Trophoblast cell (in vitro differentiated cells and primary cell): ENCODE measurements at regions not wholly inside any gene's neighbourhood (a gene's known extent, or its start where the extent isn't known, plus 50 kb on each side); places are given as distances from the start of the nearest gene placed in this dataset.

Source experiments
- DNase-seq, 2 donors: peaks; one replicate each; pipeline ENCODE4 v3.0.0-alpha.2; 2016
- H2AFZ ChIP-seq: 2 replicates; pipeline ENCODE4 v1.6.1; 2013; ENCODE audit warnings: low read length, moderate library complexity, mild to moderate bottlenecking; ENCODE audit not compliant: insufficient read depth, poor library complexity
- H2AK5ac ChIP-seq: 2 replicates; pipeline ENCODE4 v1.6.1; 2013; ENCODE audit warnings: mild to moderate bottlenecking, low read length
- H2BK120ac ChIP-seq: 2 replicates; pipeline ENCODE4 v1.6.1; 2013; ENCODE audit warnings: low read length, mild to moderate bottlenecking, moderate library complexity; ENCODE audit not compliant: insufficient read depth, poor library complexity
- H2BK12ac ChIP-seq: 2 replicates; pipeline ENCODE4 v1.6.1; 2013; ENCODE audit warnings: mild to moderate bottlenecking, low read length, moderate library complexity
- H2BK5ac ChIP-seq: 2 replicates; pipeline ENCODE4 v1.6.1; 2013; ENCODE audit warnings: low read length, low read depth, moderate library complexity, mild to moderate bottlenecking; ENCODE audit not compliant: poor library complexity
- H3K14ac ChIP-seq: 2 replicates; pipeline ENCODE4 v1.6.1; 2013; ENCODE audit warnings: mild to moderate bottlenecking, low read length
- H3K18ac ChIP-seq: 2 replicates; pipeline ENCODE4 v1.6.1; 2013; ENCODE audit warnings: mild to moderate bottlenecking, low read length
- H3K23ac ChIP-seq: 2 replicates; pipeline ENCODE4 v1.6.1; 2013; ENCODE audit warnings: low read length
- H3K27ac ChIP-seq: 2 replicates; pipeline ENCODE4 v1.5.1; 2013; ENCODE audit warnings: low read depth, mild to moderate bottlenecking, inconsistent platforms, low read length, moderate library complexity
- H3K27me3 ChIP-seq: 2 replicates; pipeline ENCODE4 v1.6.1; 2013; ENCODE audit warnings: inconsistent platforms, mild to moderate bottlenecking, low read length, moderate library complexity; ENCODE audit not compliant: insufficient read depth
- H3K36me3 ChIP-seq, 2 experiments: 1 replicate in 1 of 2; 2 replicates in 1 of 2; pipeline ENCODE4 v1.6.1; 2013; ENCODE audit warnings: low read length in 2 of 2, mild to moderate bottlenecking in 2 of 2, moderate library complexity in 1 of 2; ENCODE audit not compliant: insufficient read depth in 2 of 2, control insufficient read depth in 1 of 2
- H3K4ac ChIP-seq: 2 replicates; pipeline ENCODE4 v1.6.1; 2013; ENCODE audit warnings: low read depth, mild to moderate bottlenecking, low read length, moderate library complexity
- H3K4me1 ChIP-seq, 2 experiments: 1 replicate in 1 of 2; 2 replicates in 1 of 2; pipeline ENCODE4 v1.6.1; 2013; ENCODE audit warnings: low read length in 2 of 2, mild to moderate bottlenecking in 2 of 2, moderate library complexity in 1 of 2; ENCODE audit not compliant: insufficient read depth in 2 of 2, control insufficient read depth in 1 of 2
- H3K4me2 ChIP-seq: 2 replicates; pipeline ENCODE4 v1.6.1; 2013; ENCODE audit warnings: inconsistent platforms, mild to moderate bottlenecking, low read length, moderate library complexity
- H3K4me3 ChIP-seq: 2 replicates; pipeline ENCODE4 v1.5.1; 2013; ENCODE audit warnings: mild to moderate bottlenecking, low read depth, low read length, inconsistent platforms
- H3K79me1 ChIP-seq: one replicate; pipeline ENCODE4 v1.6.1; 2013; ENCODE audit warnings: low read length
- H3K79me2 ChIP-seq: 2 replicates; pipeline ENCODE4 v1.6.1; 2013; ENCODE audit warnings: low read length, mild to moderate bottlenecking; ENCODE audit not compliant: control insufficient read depth, insufficient read depth, poor library complexity
- H3K9ac ChIP-seq: 2 replicates; pipeline ENCODE4 v1.6.1; 2013; ENCODE audit warnings: mild to moderate bottlenecking, low read length
- H3K9me3 ChIP-seq: 2 replicates; pipeline ENCODE4 v1.6.1; 2013; ENCODE audit warnings: low read depth, mild to moderate bottlenecking, control low read depth, inconsistent platforms, low read length; ENCODE audit not compliant: insufficient read depth
- H4K12ac ChIP-seq: 2 replicates; pipeline ENCODE4 v1.6.1; 2013; ENCODE audit warnings: low read depth, mild to moderate bottlenecking, low read length, moderate library complexity
- H4K8ac ChIP-seq: 2 replicates; pipeline ENCODE4 v1.6.1; 2013; ENCODE audit warnings: low read depth, mild to moderate bottlenecking, low read length, moderate library complexity
- H4K91ac ChIP-seq: one replicate; pipeline ENCODE4 v1.6.1; 2013; ENCODE audit warnings: low read depth, mild to moderate bottlenecking, low read length, moderate library complexity
- WGBS: extraction: QIAGEN DNeasy Blood & Tissue Kit; methylation state at CpG from one replicate; pipeline ENCODE4 v1.1.7; 2013; ENCODE audit warnings: missing lambda C conversion rate; ENCODE audit not compliant: insufficient read length, insufficient coverage; ENCODE audit errors: extremely low coverage; 5-methylcytosine and 5-hydroxymethylcytosine counted together

DNA sequence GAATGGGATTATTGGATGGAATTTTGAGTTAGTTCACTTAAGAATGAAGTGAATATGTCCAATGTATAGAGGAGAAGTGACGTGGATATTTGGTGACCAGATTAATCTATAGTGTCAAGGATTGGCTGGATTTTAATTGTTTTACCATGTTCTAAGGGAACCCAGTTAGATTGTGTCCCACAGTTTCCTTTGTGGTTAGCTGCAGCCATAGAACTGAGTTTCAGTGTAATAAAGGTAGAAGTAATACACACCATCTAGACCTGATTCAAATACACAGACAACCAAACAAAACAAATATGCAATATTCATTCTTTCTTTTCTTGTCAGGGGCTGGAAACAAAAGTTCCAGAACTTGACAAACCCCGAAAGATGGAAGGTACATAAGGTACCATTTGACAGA is 88.0 kb upstream of the RGS18 start:
- Histone ChIP-seq H2AK5ac (no peak overlapping the region), H3K4me3 (no peak overlapping the region), H3K23ac (no peak overlapping the region), H3K4me2 (no peak overlapping the region), H3K79me2 (no peaks in the 10 kb centered on the region), H2BK120ac (no peak overlapping the region), H4K91ac (no peak overlapping the region), H3K18ac (no peak overlapping the region), H3K9me3 (no peaks in the 10 kb centered on the region), H3K27me3 (no peaks in the 10 kb centered on the region), H3K4me1 (peaks cover 0 to 2% of the 10 kb centered on the region in 2 experiments), H4K12ac (no peak overlapping the region), H2BK12ac (no peak overlapping the region), H3K9ac (no peak overlapping the region), H4K8ac (no peak overlapping the region), H3K79me1 (no peaks in the 10 kb centered on the region), H3K4ac (no peak overlapping the region), H2AFZ (no peak overlapping the region), H3K27ac (no peak overlapping the region), H3K14ac (no peak overlapping the region), H3K36me3 (no peaks in the 10 kb centered on the region), H2BK5ac (no peak overlapping the region)
- no peak for DNase-seq
- WGBS, result no CpG with 5 or more reads among the region's 2 CpGs

DNA sequence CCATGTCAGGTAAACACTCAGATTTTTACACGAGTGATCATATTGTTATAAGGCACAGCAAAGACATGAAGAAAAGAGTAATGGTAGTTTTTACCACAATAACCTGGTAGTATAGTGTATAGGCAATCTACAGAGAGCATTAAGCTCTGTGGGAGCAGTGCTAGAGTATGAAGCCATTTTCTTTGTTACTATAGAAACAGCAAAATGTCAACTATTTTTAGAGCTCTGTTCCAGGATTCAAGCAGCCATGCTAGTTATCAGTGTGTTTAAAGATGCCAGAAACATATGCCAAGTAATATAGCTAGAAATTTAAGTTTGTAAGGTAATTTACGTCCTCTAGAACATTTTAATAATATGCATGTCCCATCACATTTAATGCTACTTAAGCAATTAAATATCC is 77.6 kb upstream of the RGS18 start:
- H3K9ac ChIP-seq, result no peak overlapping the region
- H3K9me3 ChIP-seq, result no peaks in the 10 kb centered on the region
- H3K36me3 ChIP-seq, result no peaks in the 10 kb centered on the region
- H3K79me2 ChIP-seq, result no peaks in the 10 kb centered on the region
- H3K14ac ChIP-seq, result no peak overlapping the region
- H4K91ac ChIP-seq, result no peak overlapping the region
- no peak for DNase-seq
- H3K27me3 ChIP-seq, result no peaks in the 10 kb centered on the region
- H3K18ac ChIP-seq, result no peak overlapping the region
- H3K27ac ChIP-seq, result no peak overlapping the region
- no peaks in the 10 kb centered on the region for H3K4me1 ChIP-seq
- H4K8ac ChIP-seq, result no peak overlapping the region
- no CpG with 5 or more reads among the region's 2 CpGs for WGBS
- no peak overlapping the region for H2BK120ac ChIP-seq
- H3K23ac ChIP-seq, result no peak overlapping the region
- no peak overlapping the region for H2BK12ac ChIP-seq
- H2AFZ ChIP-seq, result no peak overlapping the region
- no peak overlapping the region for H3K4me3 ChIP-seq
- H3K79me1 ChIP-seq, result no peaks in the 10 kb centered on the region
- H4K12ac ChIP-seq, result no peak overlapping the region
- H2AK5ac ChIP-seq, result no peak overlapping the region
- no peak overlapping the region for H2BK5ac ChIP-seq
- H3K4me2 ChIP-seq, result no peak overlapping the region
- H3K4ac ChIP-seq, result no peak overlapping the region

DNA sequence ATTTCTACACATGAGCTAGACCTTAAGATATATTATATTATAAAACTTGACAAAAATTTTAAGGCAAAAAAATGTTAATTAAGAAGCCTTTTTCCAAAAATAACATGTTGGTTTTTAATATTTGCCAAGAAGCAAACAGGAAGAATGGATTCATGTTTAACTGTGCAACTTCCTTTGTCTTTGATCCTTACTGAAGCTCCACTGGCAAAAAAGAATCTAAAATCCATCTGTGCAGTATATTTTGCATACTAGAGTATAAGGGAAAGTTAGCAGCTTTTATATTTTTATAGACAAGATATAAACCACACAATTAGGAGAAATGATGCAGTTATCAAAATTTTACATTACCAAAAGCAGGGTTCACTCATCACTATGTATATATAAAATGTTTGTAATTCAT is 76.9 kb upstream of the RGS18 start:
- no peaks in the 10 kb centered on the region for H3K79me2 ChIP-seq
- no peak overlapping the region for H2BK120ac ChIP-seq
- no peak overlapping the region for H3K14ac ChIP-seq
- H2BK5ac ChIP-seq, result no peak overlapping the region
- no peak overlapping the region for H2AFZ ChIP-seq
- no peak overlapping the region for H4K91ac ChIP-seq
- H2BK12ac ChIP-seq, result no peak overlapping the region
- no peak overlapping the region for H3K4me3 ChIP-seq
- no peak for DNase-seq
- no peak overlapping the region for H3K9ac ChIP-seq
- H3K79me1 ChIP-seq, result no peaks in the 10 kb centered on the region
- H3K4ac ChIP-seq, result no peak overlapping the region
- no peak overlapping the region for H4K8ac ChIP-seq
- no peak overlapping the region for H3K23ac ChIP-seq
- no peak overlapping the region for H3K18ac ChIP-seq
- no peak overlapping the region for H4K12ac ChIP-seq
- H3K9me3 ChIP-seq, result no peaks in the 10 kb centered on the region
- no peaks in the 10 kb centered on the region for H3K4me1 ChIP-seq
- no peaks in the 10 kb centered on the region for H3K27me3 ChIP-seq
- H3K27ac ChIP-seq, result no peak overlapping the region
- no peak overlapping the region for H3K4me2 ChIP-seq
- H2AK5ac ChIP-seq, result no peak overlapping the region
- no peaks in the 10 kb centered on the region for H3K36me3 ChIP-seq

DNA sequence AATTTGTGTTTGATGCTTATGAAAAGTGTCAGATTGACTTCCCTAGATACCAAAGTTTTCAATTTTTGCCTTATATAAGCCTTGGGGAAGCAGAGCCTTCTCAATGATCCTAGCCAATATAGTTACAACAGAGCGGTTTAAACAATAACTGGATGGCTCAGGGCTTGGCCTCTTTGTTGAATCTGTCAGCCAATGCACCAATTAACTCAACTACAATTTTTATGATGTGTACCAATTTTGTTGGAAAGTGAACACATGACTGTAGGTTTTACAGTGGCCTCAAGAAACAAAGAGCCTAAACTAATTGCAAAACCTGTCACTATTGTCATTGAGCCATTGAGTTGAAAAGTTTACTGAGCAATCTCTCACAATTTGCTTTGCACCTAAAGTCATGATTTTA is 71.6 kb upstream of the RGS18 start:
- Histone ChIP-seq H3K4me2 (no peak overlapping the region), H2BK5ac (no peak overlapping the region), H3K4me3 (no peak overlapping the region), H3K79me2 (no peaks in the 10 kb centered on the region), H2AFZ (no peak overlapping the region), H3K4ac (no peak overlapping the region), H3K27ac (no peak overlapping the region), H4K8ac (no peak overlapping the region), H3K14ac (no peak overlapping the region), H2BK12ac (no peak overlapping the region), H3K23ac (no peak overlapping the region), H3K9ac (no peak overlapping the region), H2AK5ac (no peak overlapping the region), H3K18ac (no peak overlapping the region), H4K12ac (no peak overlapping the region), H3K27me3 (no peaks in the 10 kb centered on the region), H3K36me3 (no peaks in the 10 kb centered on the region), H2BK120ac (no peak overlapping the region), H3K9me3 (no peaks in the 10 kb centered on the region), H4K91ac (no peak overlapping the region), H3K4me1 (no peaks in the 10 kb centered on the region), H3K79me1 (no peaks in the 10 kb centered on the region)
- DNase-seq, result no peak
- no CpG with 5 or more reads among the region's 1 CpG for WGBS

DNA sequence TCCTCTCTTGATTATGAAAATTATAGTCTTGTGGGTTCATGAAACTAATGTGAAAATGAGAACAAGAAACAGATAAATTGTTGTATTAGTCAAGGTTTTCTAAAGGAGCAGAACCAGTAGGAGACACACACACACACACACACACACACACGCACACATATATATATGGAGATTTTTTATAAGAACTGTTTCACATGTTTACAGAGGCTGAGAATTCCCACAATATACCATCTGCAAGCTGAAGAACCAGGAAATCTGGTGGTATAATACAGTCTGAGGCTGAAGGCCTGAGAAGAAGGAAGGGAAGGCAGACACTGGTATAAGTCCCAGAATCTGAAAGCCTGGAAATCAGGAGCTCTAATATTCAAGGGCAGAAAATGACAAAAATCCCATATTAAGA is 70.9 kb upstream of the RGS18 start:
- no peak overlapping the region for H2AFZ ChIP-seq
- WGBS, result no CpG with 5 or more reads among the region's 1 CpG
- no peak overlapping the region for H4K91ac ChIP-seq
- no peak overlapping the region for H4K8ac ChIP-seq
- H3K9ac ChIP-seq, result no peak overlapping the region
- H3K4me2 ChIP-seq, result no peak overlapping the region
- H2BK5ac ChIP-seq, result no peak overlapping the region
- H4K12ac ChIP-seq, result no peak overlapping the region
- no peak overlapping the region for H3K27ac ChIP-seq
- no peak overlapping the region for H3K23ac ChIP-seq
- H3K36me3 ChIP-seq, result no peaks in the 10 kb centered on the region
- no peak overlapping the region for H2AK5ac ChIP-seq
- H3K79me2 ChIP-seq, result no peaks in the 10 kb centered on the region
- H3K14ac ChIP-seq, result no peak overlapping the region
- H3K4ac ChIP-seq, result no peak overlapping the region
- no peaks in the 10 kb centered on the region for H3K9me3 ChIP-seq
- H2BK120ac ChIP-seq, result no peak overlapping the region
- no peak overlapping the region for H3K18ac ChIP-seq
- H3K4me1 ChIP-seq, result no peaks in the 10 kb centered on the region
- no peaks in the 10 kb centered on the region for H3K79me1 ChIP-seq
- no peak overlapping the region for H3K4me3 ChIP-seq
- H3K27me3 ChIP-seq, result no peaks in the 10 kb centered on the region
- DNase-seq, result no peak
- H2BK12ac ChIP-seq, result no peak overlapping the region
